ENCODE measurements at regions not wholly inside any gene's neighbourhood (a gene's known extent, or its start where the extent isn't known, plus 50 kb on each side); places are given as distances from the start of the nearest gene placed in this dataset.
A peak's percentile ranks its signal among the peaks of the same experiment; 100 is the strongest.

GRCh38 chr10:52483587-52483986, 169.5 kb downstream of the DKK1 start:
- Histone ChIP-seq H3F3A (ENCODE audit: control insufficient read depth, insufficient read depth) (no peaks in the 10 kb centered on the region), H3K9me2 (replicated peaks; ENCODE audit: control insufficient read depth, low read length) (no peaks in the 10 kb centered on the region), H3K4me2 (ENCODE audit: low read length) (peak overlapping the region; percentile 53), H3K27ac (ENCODE audit: low read depth, low read length) (no peak overlapping the region), H3K9me3 (ENCODE audit: control insufficient read depth, insufficient read depth, low read length) (no peaks in the 10 kb centered on the region), H3K79me2 (ENCODE audit: control insufficient read depth, low read length) (no peaks in the 10 kb centered on the region), H3K4me1 (ENCODE audit: control insufficient read depth, low read length) (peaks cover 77% of the 10 kb centered on the region), H3K36me3 (ENCODE audit: control insufficient read depth, low read length) (no peaks in the 10 kb centered on the region), H3K4me3 (ENCODE audit: low read length) (peak overlapping the region; percentile 40), H4K20me1 (ENCODE audit: control insufficient read depth, insufficient read depth, low read depth, low read length) (no peaks in the 10 kb centered on the region), H3K27me3 (ENCODE audit: control insufficient read depth, low read length) (no peaks in the 10 kb centered on the region)
- TF ChIP-seq EZH2phosphoT487 (IDR thresholded peaks at IDR 0.05; ENCODE audit: borderline replicate concordance, low read length): no peak
- TF ChIP-seq, protein P1, sequence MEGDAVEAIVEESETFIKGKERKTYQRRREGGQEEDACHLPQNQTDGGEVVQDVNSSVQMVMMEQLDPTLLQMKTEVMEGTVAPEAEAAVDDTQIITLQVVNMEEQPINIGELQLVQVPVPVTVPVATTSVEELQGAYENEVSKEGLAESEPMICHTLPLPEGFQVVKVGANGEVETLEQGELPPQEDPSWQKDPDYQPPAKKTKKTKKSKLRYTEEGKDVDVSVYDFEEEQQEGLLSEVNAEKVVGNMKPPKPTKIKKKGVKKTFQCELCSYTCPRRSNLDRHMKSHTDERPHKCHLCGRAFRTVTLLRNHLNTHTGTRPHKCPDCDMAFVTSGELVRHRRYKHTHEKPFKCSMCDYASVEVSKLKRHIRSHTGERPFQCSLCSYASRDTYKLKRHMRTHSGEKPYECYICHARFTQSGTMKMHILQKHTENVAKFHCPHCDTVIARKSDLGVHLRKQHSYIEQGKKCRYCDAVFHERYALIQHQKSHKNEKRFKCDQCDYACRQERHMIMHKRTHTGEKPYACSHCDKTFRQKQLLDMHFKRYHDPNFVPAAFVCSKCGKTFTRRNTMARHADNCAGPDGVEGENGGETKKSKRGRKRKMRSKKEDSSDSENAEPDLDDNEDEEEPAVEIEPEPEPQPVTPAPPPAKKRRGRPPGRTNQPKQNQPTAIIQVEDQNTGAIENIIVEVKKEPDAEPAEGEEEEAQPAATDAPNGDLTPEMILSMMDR (IDR thresholded peaks at IDR 0.05; ENCODE audit: low read depth, low read length, poor library complexity, severe bottlenecking): no peak

- Histone ChIP-seq H3K27me3 (ENCODE audit: control insufficient read depth, low read length) (no peaks in the 10 kb centered on the region), H3K9me3 (ENCODE audit: control insufficient read depth, insufficient read depth, low read length) (no peaks in the 10 kb centered on the region), H3K79me2 (ENCODE audit: control insufficient read depth, low read length) (no peaks in the 10 kb centered on the region), H3K4me3 (ENCODE audit: low read length) (peak overlapping the region; percentile 40), H3K9me2 (replicated peaks; ENCODE audit: control insufficient read depth, low read length) (no peaks in the 10 kb centered on the region), H3K4me2 (ENCODE audit: low read length) (peak overlapping the region; percentile 53), H4K20me1 (ENCODE audit: control insufficient read depth, insufficient read depth, low read depth, low read length) (no peaks in the 10 kb centered on the region), H3K4me1 (ENCODE audit: control insufficient read depth, low read length) (peaks cover 76% of the 10 kb centered on the region), H3K36me3 (ENCODE audit: control insufficient read depth, low read length) (no peaks in the 10 kb centered on the region), H3F3A (ENCODE audit: control insufficient read depth, insufficient read depth) (no peaks in the 10 kb centered on the region), H3K27ac (ENCODE audit: low read depth, low read length) (no peak overlapping the region)
- TF ChIP-seq EZH2phosphoT487 (IDR thresholded peaks at IDR 0.05; ENCODE audit: borderline replicate concordance, low read length): no peak
- TF ChIP-seq, protein P1 (IDR thresholded peaks at IDR 0.05; ENCODE audit: low read depth, low read length, poor library complexity, severe bottlenecking): no peak
Measured at GRCh38 chr10:52484206-52485065, 170.4 kb downstream of the DKK1 start.

DNA sequence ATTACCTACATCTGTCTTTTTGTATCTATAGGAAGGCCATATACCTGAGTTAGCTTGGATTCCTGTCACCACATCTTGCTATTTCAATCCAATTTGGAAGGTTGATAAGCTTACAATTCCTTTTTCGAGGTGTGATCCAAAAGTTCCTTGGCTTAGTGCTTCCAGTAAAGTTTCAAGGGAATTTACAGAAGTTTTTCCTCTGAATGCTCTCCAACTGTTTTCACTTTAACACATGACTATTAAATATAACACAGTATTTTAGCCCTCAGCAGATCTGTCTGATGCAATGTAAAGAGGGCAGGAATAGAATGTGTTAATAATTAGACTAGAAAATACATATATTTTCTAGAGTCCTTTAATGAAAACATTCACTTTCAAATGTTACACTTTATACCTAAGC, 171.4 kb downstream of the DKK1 start:
- Histone ChIP-seq H4K20me1 (ENCODE audit: control insufficient read depth, insufficient read depth, low read depth, low read length) (no peaks in the 10 kb centered on the region), H3K36me3 (ENCODE audit: control insufficient read depth, low read length) (no peaks in the 10 kb centered on the region), H3K9me3 (ENCODE audit: control insufficient read depth, insufficient read depth, low read length) (no peaks in the 10 kb centered on the region), H3F3A (ENCODE audit: control insufficient read depth, insufficient read depth) (no peaks in the 10 kb centered on the region), H3K4me1 (ENCODE audit: control insufficient read depth, low read length) (peaks cover 68% of the 10 kb centered on the region), H3K79me2 (ENCODE audit: control insufficient read depth, low read length) (no peaks in the 10 kb centered on the region), H3K9me2 (replicated peaks; ENCODE audit: control insufficient read depth, low read length) (no peaks in the 10 kb centered on the region), H3K27me3 (ENCODE audit: control insufficient read depth, low read length) (no peaks in the 10 kb centered on the region), H3K27ac (ENCODE audit: low read depth, low read length) (no peak overlapping the region), H3K4me3 (ENCODE audit: low read length) (no peak overlapping the region), H3K4me2 (ENCODE audit: low read length) (no peak overlapping the region)
- no peak for TF ChIP-seq EZH2phosphoT487 (IDR thresholded peaks at IDR 0.05; ENCODE audit: borderline replicate concordance, low read length)
- TF ChIP-seq, protein P1 (IDR thresholded peaks at IDR 0.05; ENCODE audit: low read depth, low read length, poor library complexity, severe bottlenecking): no peak

Data from DOHH2 (cell line).